HCT116 (cell line): ENCODE measurements at regions not wholly inside any gene's neighbourhood (a gene's known extent, or its start where the extent isn't known, plus 50 kb on each side); places are given as distances from the start of the nearest gene placed in this dataset.

Source experiments
- ATAC-seq: fragments of 200-7000 bp; cut with Tn5 transposase; 2 replicates; pipeline ENCODE4 v1.9.1; 2020; ENCODE audit warnings: mild to moderate bottlenecking, moderate library complexity
- BruUV-seq: library from RNA; stranded (reverse); fragments of 400-500 nt; replicated peaks from 2 replicates; lab custom pipeline; 2021; lab: Mats Ljungman, UMichigan
- CTCF ChIA-PET: fragments of 300-600 bp; sonication (Branson Sonifier 250); formaldehyde crosslinking; loops from one replicate; lab custom pipeline; 2021; ENCODE audit warnings: antibody characterized with exemption; lab: Charles Lee
- POLR2A ChIA-PET: fragments of 300-600, 350-600 bp; sonication (Branson Sonifier 250); formaldehyde crosslinking; loops from one replicate; lab custom pipeline; 2021; ENCODE audit warnings: antibody characterized with exemption; lab: Charles Lee
- RAD21 ChIA-PET, 2 experiments: fragments of 300-600 bp; sonication (Branson Sonifier 250); formaldehyde crosslinking; loops; one replicate each; lab custom pipeline; 2023; ENCODE audit warnings: low total read pairs in 2 of 2; ENCODE audit not compliant: uncharacterized antibody in 2 of 2, unreplicated experiment in 2 of 2, low non-redundant PET in 1 of 2; lab: Charles Lee
- DNase-seq: peaks from one replicate; pipeline ENCODE4 v3.0.0-alpha.2; 2010; ENCODE audit warnings: low read depth, low spot score
- H2AFZ ChIP-seq: fragments of 200-600 bp; shearing (Covaris generic), sonication (generic); 2 replicates; pipeline ENCODE4 v1.6.1; 2017; ENCODE audit warnings: low read depth, mixed run types, mixed read lengths, antibody characterized with exemption, low read length; ENCODE audit not compliant: poor library complexity, severe bottlenecking
- H3K27ac ChIP-seq: 2 replicates; pipeline ENCODE4 v1.5.1; 2012; ENCODE audit warnings: low read depth, low read length
- H3K27me3 ChIP-seq: fragments of 200-600 bp; sonication (generic); 2 replicates; pipeline ENCODE4 v1.6.1; 2016; ENCODE audit warnings: mixed run types, low read length, mixed read lengths; ENCODE audit not compliant: insufficient read depth
- H3K36me3 ChIP-seq, 2 experiments: fragments of 200-500 bp in 1 of 2; fragments of 200-600 bp in 1 of 2; sonication (Bioruptor generic) in 1 of 2; sonication (generic) in 1 of 2; 2 replicates each; pipeline versions ENCODE4 v1.5.1 to v1.6.1; 2014 to 2016; ENCODE audit warnings: low read length in 2 of 2, inconsistent platforms in 1 of 2, mixed read lengths in 1 of 2, mixed run types in 1 of 2; ENCODE audit not compliant: insufficient read depth in 2 of 2, control insufficient read depth in 1 of 2
- H3K4me1 ChIP-seq, 2 experiments: fragments of 200-600 bp in 1 of 2; sonication (generic) in 1 of 2; 2 replicates each; pipeline versions ENCODE4 v1.5.1 to v1.6.1; 2012 to 2017; ENCODE audit warnings: low read length in 2 of 2, inconsistent platforms in 1 of 2, mild to moderate bottlenecking in 1 of 2, mixed read lengths in 1 of 2, mixed run types in 1 of 2, moderate library complexity in 1 of 2; ENCODE audit not compliant: insufficient read depth in 2 of 2, control insufficient read depth in 1 of 2
- H3K4me2 ChIP-seq: fragments of 200-600 bp; sonication (generic); 2 replicates; pipeline ENCODE4 v1.6.1; 2017; ENCODE audit warnings: mixed run types, low read length, mixed read lengths
- H3K4me3 ChIP-seq, 2 experiments: fragments of 200-600 bp in 1 of 2; sonication (generic) in 1 of 2; replicated peaks in 1 of 2; 2 replicates each; pipeline ENCODE4 v1.5.1; 2011 to 2016; ENCODE audit warnings: low read length in 2 of 2, control low read depth in 1 of 2, low read depth in 1 of 2, mild to moderate bottlenecking in 1 of 2, mixed read lengths in 1 of 2, mixed run types in 1 of 2
- H3K79me2 ChIP-seq: fragments of 200-600 bp; sonication (generic); 2 replicates; pipeline ENCODE4 v1.6.1; 2017; ENCODE audit warnings: mild to moderate bottlenecking, mixed run types, low read length, moderate library complexity, mixed read lengths; ENCODE audit not compliant: insufficient read depth
- H3K9ac ChIP-seq: fragments of 200-600 bp; sonication (generic); 2 replicates; pipeline ENCODE4 v1.6.1; 2016; ENCODE audit warnings: low read length, mixed read lengths
- H3K9me2 ChIP-seq: fragments of 200-600 bp; sonication (generic), shearing (Covaris generic); 2 replicates; pipeline ENCODE4 v1.6.1; 2017; ENCODE audit warnings: mixed run types, mild to moderate bottlenecking, moderate library complexity; ENCODE audit not compliant: insufficient read depth
- H3K9me3 ChIP-seq, 2 experiments: fragments of 200-500 bp in 1 of 2; fragments of 200-600 bp in 1 of 2; sonication (Bioruptor generic) in 1 of 2; sonication (generic) in 1 of 2; 2 replicates each; pipeline ENCODE4 v1.6.1; 2014 to 2017; ENCODE audit warnings: low read length in 2 of 2, mixed read lengths in 2 of 2, inconsistent platforms in 1 of 2, low read depth in 1 of 2, mild to moderate bottlenecking in 1 of 2, mixed run types in 1 of 2, moderate library complexity in 1 of 2; ENCODE audit not compliant: control insufficient read depth in 1 of 2, insufficient read depth in 1 of 2
- H4K20me1 ChIP-seq: fragments of 200-600 bp; sonication (generic), shearing (Covaris generic); 2 replicates; pipeline ENCODE4 v1.6.1; 2017; ENCODE audit warnings: mixed run types, mild to moderate bottlenecking, moderate library complexity; ENCODE audit not compliant: insufficient read depth
- CTCF ChIP-seq, 3 experiments: fragments of 200-600 bp in 1 of 3; sonication (generic) in 1 of 3; IDR thresholded peaks in 2 of 3; conservative IDR thresholded peaks in 1 of 3; 2 replicates each; pipeline ENCODE4 v1.5.1; 2012 to 2017; ENCODE audit warnings: low read depth in 2 of 3, low read length in 2 of 3, antibody characterized with exemption in 1 of 3, borderline replicate concordance in 1 of 3, control low read depth in 1 of 3, mild to moderate bottlenecking in 1 of 3, mixed read lengths in 1 of 3, mixed run types in 1 of 3, moderate library complexity in 1 of 3; ENCODE audit not compliant: insufficient read depth in 1 of 3
- ELF1 ChIP-seq: IDR thresholded peaks from 2 replicates; pipeline ENCODE4 v1.6.1; 2012; ENCODE audit warnings: low read depth, borderline replicate concordance
- EZH2 ChIP-seq: fragments of 200-600 bp; sonication (generic); IDR thresholded peaks from 2 replicates; pipeline ENCODE4 v1.6.1; 2017; ENCODE audit warnings: antibody characterized with exemption, mixed run types
- EZH2phosphoT487 ChIP-seq: fragments of 200-600 bp; IDR thresholded peaks from 2 replicates; pipeline ENCODE4 v1.6.1; 2018; ENCODE audit warnings: antibody characterized with exemption, borderline replicate concordance
- JUND ChIP-seq: IDR thresholded peaks from 2 replicates; pipeline ENCODE4 v1.6.1; 2012
- SP1 ChIP-seq: IDR thresholded peaks from 2 replicates; pipeline ENCODE4 v1.6.1; 2012; ENCODE audit warnings: low read depth
- SRF ChIP-seq: IDR thresholded peaks from 2 replicates; pipeline ENCODE4 v1.6.1; 2012; ENCODE audit warnings: low read depth
- YY1 ChIP-seq: IDR thresholded peaks from 2 replicates; pipeline ENCODE4 v1.6.1; 2011; ENCODE audit warnings: low read length, low read depth, moderate library complexity, mild to moderate bottlenecking; ENCODE audit not compliant: insufficient replicate concordance; ENCODE audit errors: extremely low read depth
- ZFX ChIP-seq: fragments of 450-650 bp; IDR thresholded peaks from 2 replicates; pipeline ENCODE4 v1.6.1; 2017
- intact Hi-C: fragments of 100-400 bp; cut with micrococcal nuclease; formaldehyde crosslinking; loops from 2 replicates; pipeline ENCODE4 v1.10.0; 2022

GRCh38 chr20:24361541-24361940 is 107.9 kb upstream of the SYNDIG1 start (continued):
- no peak for TF ChIP-seq CTCF (IDR thresholded peaks at IDR 0.05 in 2 of 3, conservative IDR thresholded peaks at IDR 0.05 in 1 of 3; ENCODE audit: borderline replicate concordance in 1 of 3, insufficient read depth in 1 of 3, low read depth in 2 of 3, low read length in 2 of 3)
- TF ChIP-seq, all 23 proteins: peak for 0

GRCh38 chr20:24360531-24360930 is 108.9 kb upstream of the SYNDIG1 start:
- Histone ChIP-seq H3K36me3 (no peaks in the 10 kb centered on the region), H3K9me3 (peaks cover 0 to 8% of the 10 kb centered on the region in 2 experiments; a peak in 2 of 4 replicates), H3K27me3 (no peaks in the 10 kb centered on the region), H3K4me1 (no peaks in the 10 kb centered on the region), H3K4me3 (no peak overlapping the region), H3K4me2 (no peak overlapping the region), H3K27ac (no peak overlapping the region), H4K20me1 (no peaks in the 10 kb centered on the region), H3K9ac (no peak overlapping the region), H3K9me2 (no peaks in the 10 kb centered on the region), H2AFZ (no peak overlapping the region), H3K79me2 (no peaks in the 10 kb centered on the region)
- CTCF ChIA-PET, result no interaction called here
- POLR2A ChIA-PET, result no interaction called here
- intact Hi-C loops, result no loop called here
- ATAC-seq, result no peak
- no peak for DNase-seq
- BruUV-seq, result no TSS peak
- no peak for TF ChIP-seq SP1
- TF ChIP-seq CTCF (IDR thresholded peaks at IDR 0.05 in 2 of 3, conservative IDR thresholded peaks at IDR 0.05 in 1 of 3; ENCODE audit: borderline replicate concordance in 1 of 3, insufficient read depth in 1 of 3, low read depth in 2 of 3, low read length in 2 of 3), result no peak
- TF ChIP-seq JUND, result no peak
- no peak for TF ChIP-seq EZH2
- no peak for TF ChIP-seq ELF1
- TF ChIP-seq ZFX, result no peak
- no peak for TF ChIP-seq EZH2phosphoT487
- no peak for TF ChIP-seq YY1
- no peak for TF ChIP-seq SRF
- RAD21 ChIA-PET, result no interaction called here
